Mesenchymal stem cell (in vitro differentiated cells and primary cell): ENCODE measurements at regions not wholly inside any gene's neighbourhood (a gene's known extent, or its start where the extent isn't known, plus 50 kb on each side); places are given as distances from the start of the nearest gene placed in this dataset.

Experiments
- DNase-seq: peaks from one replicate; pipeline ENCODE4 v3.0.0-alpha.2; 2013
- H2AFZ ChIP-seq: one replicate; pipeline ENCODE4 v1.6.1; 2013; ENCODE audit warnings: low read depth, mild to moderate bottlenecking, control low read depth, inconsistent platforms, low read length, moderate library complexity
- H2AK5ac ChIP-seq: 2 replicates; pipeline ENCODE4 v1.6.1; 2013; ENCODE audit warnings: low read length, moderate library complexity, mild to moderate bottlenecking, inconsistent platforms; ENCODE audit not compliant: severe bottlenecking
- H2BK120ac ChIP-seq: one replicate; pipeline ENCODE4 v1.6.1; 2013; ENCODE audit warnings: low read depth, mild to moderate bottlenecking, inconsistent platforms, low read length, moderate library complexity
- H2BK12ac ChIP-seq, 2 experiments: one replicate each; pipeline ENCODE4 v1.6.1; 2013; ENCODE audit warnings: inconsistent platforms in 2 of 2, low read length in 2 of 2, mild to moderate bottlenecking in 2 of 2, moderate library complexity in 2 of 2, control low read depth in 1 of 2
- H2BK15ac ChIP-seq: one replicate; pipeline ENCODE4 v1.6.1; 2013; ENCODE audit warnings: mild to moderate bottlenecking, low read depth, inconsistent platforms; ENCODE audit not compliant: poor library complexity, severe bottlenecking
- H2BK5ac ChIP-seq: 2 replicates; pipeline ENCODE4 v1.6.1; 2013; ENCODE audit warnings: low read depth, mild to moderate bottlenecking, low read length, control low read depth, inconsistent platforms; ENCODE audit not compliant: poor library complexity, severe bottlenecking
- H3K14ac ChIP-seq, 2 experiments: one replicate each; pipeline ENCODE4 v1.6.1; 2013; ENCODE audit warnings: inconsistent platforms in 2 of 2, low read length in 2 of 2, control low read depth in 1 of 2, mild to moderate bottlenecking in 1 of 2, moderate library complexity in 1 of 2
- H3K18ac ChIP-seq, 2 experiments: one replicate each; pipeline ENCODE4 v1.6.1; 2013; ENCODE audit warnings: inconsistent platforms in 2 of 2, low read length in 2 of 2, control low read depth in 1 of 2, low read depth in 1 of 2, mild to moderate bottlenecking in 1 of 2
- H3K23ac ChIP-seq, 2 experiments: one replicate each; pipeline ENCODE4 v1.6.1; 2013; ENCODE audit warnings: inconsistent platforms in 2 of 2, low read length in 2 of 2, mild to moderate bottlenecking in 2 of 2, moderate library complexity in 2 of 2, control low read depth in 1 of 2
- H3K27ac ChIP-seq: 2 replicates; pipeline ENCODE4 v1.5.1; 2013; ENCODE audit warnings: mild to moderate bottlenecking, moderate library complexity, low read length, control low read depth, inconsistent platforms; ENCODE audit not compliant: poor library complexity, severe bottlenecking
- H3K27me3 ChIP-seq, 2 experiments: 2 replicates each; pipeline versions ENCODE4 v1.6.1 to v1.7.0; 2013; ENCODE audit warnings: low read length in 2 of 2, mild to moderate bottlenecking in 2 of 2, moderate library complexity in 2 of 2, control low read depth in 1 of 2, inconsistent platforms in 1 of 2; ENCODE audit not compliant: control insufficient read depth in 1 of 2, insufficient read depth in 1 of 2
- H3K36me3 ChIP-seq, 2 experiments: 2 replicates each; pipeline versions ENCODE4 v1.6.1 to v1.7.0; 2013; ENCODE audit warnings: low read length in 2 of 2, control low read depth in 1 of 2, inconsistent platforms in 1 of 2, low read depth in 1 of 2, mild to moderate bottlenecking in 1 of 2; ENCODE audit not compliant: insufficient read depth in 2 of 2, control insufficient read depth in 1 of 2
- H3K4ac ChIP-seq, 2 experiments: one replicate each; pipeline ENCODE4 v1.6.1; 2013; ENCODE audit warnings: inconsistent platforms in 2 of 2, low read length in 2 of 2, mild to moderate bottlenecking in 2 of 2, moderate library complexity in 2 of 2, control low read depth in 1 of 2, low read depth in 1 of 2
- H3K4me1 ChIP-seq: 2 replicates; pipeline ENCODE4 v1.6.1; 2013; ENCODE audit warnings: low read depth, low read length, control low read depth; ENCODE audit not compliant: control insufficient read depth, insufficient read depth
- H3K4me2 ChIP-seq: 2 replicates; pipeline ENCODE4 v1.6.1; 2013; ENCODE audit warnings: low read length, mild to moderate bottlenecking, inconsistent platforms; ENCODE audit not compliant: poor library complexity, severe bottlenecking
- H3K4me3 ChIP-seq, 2 experiments: 2 replicates each; pipeline versions ENCODE4 v1.5.1 to v1.7.0; 2013; ENCODE audit warnings: low read length in 2 of 2, mild to moderate bottlenecking in 2 of 2, control low read depth in 1 of 2, low read depth in 1 of 2; ENCODE audit not compliant: insufficient read depth in 1 of 2
- H3K79me1 ChIP-seq: replicated peaks from 2 replicates; pipeline ENCODE4 v1.6.1; 2013; ENCODE audit warnings: mild to moderate bottlenecking, control low read depth, low read length, inconsistent platforms; ENCODE audit not compliant: poor library complexity, severe bottlenecking
- H3K9ac ChIP-seq: 2 replicates; pipeline ENCODE4 v1.7.0; 2013; ENCODE audit warnings: mild to moderate bottlenecking, low read length, moderate library complexity
- H3K9me3 ChIP-seq: 2 replicates; pipeline ENCODE4 v1.7.0; 2013; ENCODE audit warnings: mild to moderate bottlenecking, low read length; ENCODE audit not compliant: control insufficient read depth
- H4K8ac ChIP-seq: one replicate; pipeline ENCODE4 v1.6.1; 2013; ENCODE audit warnings: inconsistent platforms, mild to moderate bottlenecking, low read length, moderate library complexity
- H4K91ac ChIP-seq: one replicate; pipeline ENCODE4 v1.6.1; 2013; ENCODE audit warnings: mild to moderate bottlenecking, low read length, inconsistent platforms
- WGBS: methylation state at CpG from one replicate; pipeline ENCODE4 v1.1.7; 2013; ENCODE audit warnings: mixed read lengths; 5-methylcytosine and 5-hydroxymethylcytosine counted together

DNA sequence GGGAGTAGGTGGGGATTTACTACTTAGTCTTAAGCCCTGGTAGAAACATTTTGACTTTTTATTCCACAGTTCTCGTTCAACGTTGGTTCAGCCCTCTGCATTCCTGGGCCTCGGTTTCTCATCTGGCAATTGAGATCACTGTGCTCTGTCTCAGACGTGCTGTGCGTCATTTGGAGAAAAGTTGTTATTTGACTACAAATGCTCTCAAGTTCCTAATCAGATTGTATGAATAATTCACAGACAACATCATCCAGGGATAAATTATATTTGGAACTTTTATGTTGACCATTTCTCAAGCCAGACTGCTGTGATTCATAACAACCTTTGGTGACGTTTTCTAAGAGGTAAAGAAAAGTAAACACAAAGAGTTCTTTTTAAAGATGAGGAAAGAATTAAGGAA lies 69.2 kb downstream of the BLID start:
- Histone ChIP-seq H4K8ac (no peak overlapping the region), H2BK15ac (no peak overlapping the region), H3K4me1 (no peaks in the 10 kb centered on the region), H3K18ac (no peak overlapping the region), H2BK12ac (no peak overlapping the region), H3K4me3 (no peak overlapping the region), H3K4ac (no peak overlapping the region), H3K14ac (no peak overlapping the region), H3K27me3 (no peaks in the 10 kb centered on the region), H2AK5ac (no peak overlapping the region), H3K27ac (no peak overlapping the region), H2AFZ (no peak overlapping the region), H3K36me3 (peaks cover 0 to 73% of the 10 kb centered on the region in 2 experiments), H3K79me1 (no peaks in the 10 kb centered on the region), H3K9me3 (peaks cover 5% of the 10 kb centered on the region), H2BK5ac (no peak overlapping the region), H3K4me2 (no peak overlapping the region), H3K23ac (no peak overlapping the region), H3K9ac (peak overlapping the region; percentile 50), H2BK120ac (no peak overlapping the region), H4K91ac (no peak overlapping the region)
- peak; percentile 53 for DNase-seq
- 82% methylated on average over 6 of the region's 6 CpGs for WGBS

- Histone ChIP-seq H3K9me3 (peaks cover 3% of the 10 kb centered on the region), H2BK5ac (no peak overlapping the region), H3K4me3 (no peak overlapping the region), H4K8ac (no peak overlapping the region), H3K27ac (no peak overlapping the region), H3K4me1 (no peaks in the 10 kb centered on the region), H3K27me3 (no peaks in the 10 kb centered on the region), H2BK12ac (peak overlapping the region in 1 of 2 experiments; percentile 25), H3K9ac (peak overlapping the region; percentile 50), H3K79me1 (no peaks in the 10 kb centered on the region), H3K4ac (no peak overlapping the region), H3K14ac (peak overlapping the region in 1 of 2 experiments; percentile 29), H2AK5ac (no peak overlapping the region), H2AFZ (no peak overlapping the region), H3K36me3 (peaks cover 0 to 72% of the 10 kb centered on the region in 2 experiments), H3K18ac (peak overlapping the region in 1 of 2 experiments; percentile 52), H4K91ac (no peak overlapping the region), H3K4me2 (no peak overlapping the region), H2BK15ac (no peak overlapping the region), H2BK120ac (no peak overlapping the region), H3K23ac (no peak overlapping the region)
- DNase-seq = no peak
- WGBS = 97% methylated on average over 2 of the region's 4 CpGs
Observed at GRCh38 chr11:122046438-122046837, 69.6 kb downstream of the BLID start.

DNA sequence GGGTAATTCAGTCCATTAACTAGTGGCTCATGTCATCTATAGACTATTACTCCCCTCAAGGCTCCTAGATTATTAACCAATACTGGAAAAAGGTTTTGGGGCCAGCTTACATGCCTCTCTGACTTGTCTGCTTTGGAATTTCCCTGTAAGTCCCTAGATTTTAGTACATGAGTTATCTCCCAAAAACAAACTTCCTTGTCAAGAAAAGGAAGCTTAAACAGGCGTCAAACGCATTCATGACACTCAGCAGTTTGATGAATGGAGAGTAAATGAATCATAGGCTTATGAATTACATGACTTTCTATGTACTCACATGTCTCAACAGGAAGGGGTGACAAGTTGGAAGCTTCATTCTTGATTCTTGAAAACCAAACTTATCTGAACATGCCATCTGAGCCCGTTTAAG lies 70.8 kb downstream of the BLID start:
- no peak overlapping the region for H2BK12ac ChIP-seq
- no peaks in the 10 kb centered on the region for H3K9me3 ChIP-seq
- no peaks in the 10 kb centered on the region for H3K79me1 ChIP-seq
- no peaks in the 10 kb centered on the region for H3K27me3 ChIP-seq
- no peak overlapping the region for H3K27ac ChIP-seq
- no peak overlapping the region for H3K4me2 ChIP-seq
- no peak overlapping the region for H2AK5ac ChIP-seq
- no peak overlapping the region for H2BK15ac ChIP-seq
- H2BK120ac ChIP-seq = no peak overlapping the region
- H4K8ac ChIP-seq = no peak overlapping the region
- no peak overlapping the region for H2AFZ ChIP-seq
- peak overlapping the region; percentile 35 for H3K9ac ChIP-seq
- H3K36me3 ChIP-seq = peaks cover 0 to 61% of the 10 kb centered on the region in 2 experiments
- no peak overlapping the region for H3K4ac ChIP-seq
- H2BK5ac ChIP-seq = no peak overlapping the region
- no peak overlapping the region for H3K23ac ChIP-seq
- no peak overlapping the region for H3K4me3 ChIP-seq
- peak; percentile 86 for DNase-seq
- no CpG with 5 or more reads among the region's 3 CpGs for WGBS
- H4K91ac ChIP-seq = no peak overlapping the region
- H3K4me1 ChIP-seq = no peaks in the 10 kb centered on the region
- H3K14ac ChIP-seq = no peak overlapping the region
- H3K18ac ChIP-seq = no peak overlapping the region

DNA sequence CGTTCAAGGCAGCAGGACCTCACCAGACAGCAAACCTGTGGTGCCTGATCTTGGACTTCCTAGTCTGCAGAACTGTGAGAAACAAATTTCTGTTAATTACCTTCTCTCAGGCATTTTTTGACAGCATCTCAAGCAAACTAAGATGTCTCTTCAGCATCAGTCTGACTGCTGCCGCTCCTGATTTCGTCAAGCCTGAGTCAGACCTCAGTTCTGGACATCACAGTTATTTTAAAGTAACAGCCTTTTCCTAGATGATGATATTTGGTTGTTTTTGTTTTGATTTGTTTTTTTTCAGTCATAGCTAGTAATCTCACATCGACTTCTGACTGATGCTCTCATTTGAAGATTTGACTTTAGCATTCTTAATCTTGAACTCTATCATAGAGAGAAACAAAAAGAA lies 71.9 kb downstream of the BLID start:
- WGBS = 39% methylated on average over 3 of the region's 4 CpGs
- Histone ChIP-seq H3K4me1 (no peaks in the 10 kb centered on the region), H3K27me3 (no peaks in the 10 kb centered on the region), H4K91ac (no peak overlapping the region), H3K27ac (no peak overlapping the region), H2BK5ac (no peak overlapping the region), H2BK120ac (no peak overlapping the region), H3K79me1 (no peaks in the 10 kb centered on the region), H3K14ac (no peak overlapping the region), H3K4ac (no peak overlapping the region), H2AK5ac (no peak overlapping the region), H3K9me3 (no peaks in the 10 kb centered on the region), H3K4me3 (no peak overlapping the region), H3K36me3 (peaks cover 0 to 51% of the 10 kb centered on the region in 2 experiments), H2BK15ac (no peak overlapping the region), H3K23ac (no peak overlapping the region), H2AFZ (no peak overlapping the region), H3K18ac (no peak overlapping the region), H2BK12ac (no peak overlapping the region), H3K4me2 (no peak overlapping the region), H3K9ac (peak overlapping the region; percentile 13), H4K8ac (peak overlapping the region; percentile 76)
- no peak for DNase-seq
